Breast epithelium (tissue), 4 donors: ENCODE measurements at regions not wholly inside any gene's neighbourhood (a gene's known extent, or its start where the extent isn't known, plus 50 kb on each side); places are given as distances from the start of the nearest gene placed in this dataset.

Experiments used
- DNase-seq, 2 donors: peaks; one replicate each; pipeline ENCODE4 v3.0.0-alpha.2; 2019; ENCODE audit warnings: low spot score in 2 of 2
- H3K27ac ChIP-seq, 2 donors: fragments of 200-600 bp; sonication (generic) in 1 of 2; one replicate each; pipeline ENCODE4 v1.5.1; 2016 to 2019; ENCODE audit warnings: mild to moderate bottlenecking in 1 of 2
- H3K27me3 ChIP-seq, 2 donors: fragments of 200-600 bp; sonication (generic) in 1 of 2; one replicate each; pipeline versions ENCODE4 v1.5.1 to v1.6.0; 2017 to 2019; ENCODE audit warnings: control low read depth in 1 of 2, mild to moderate bottlenecking in 1 of 2
- H3K36me3 ChIP-seq: fragments of 200-600 bp; one replicate; pipeline ENCODE4 v1.5.1; 2019
- H3K4me1 ChIP-seq, 2 donors: fragments of 200-600 bp; sonication (generic); one replicate each; pipeline ENCODE4 v1.5.1; 2016 to 2019; ENCODE audit warnings: control low read depth in 1 of 2
- H3K4me3 ChIP-seq, 3 donors: fragments of 200-600 bp; sonication (generic); 1 replicate in 2 of 3; 2 replicates in 1 of 3; pipeline ENCODE4 v1.5.1; 2016 to 2019; ENCODE audit warnings: mild to moderate bottlenecking in 3 of 3, moderate library complexity in 2 of 3
- H3K9me3 ChIP-seq, 2 donors: fragments of 200-600 bp; sonication (generic) in 1 of 2; one replicate each; pipeline ENCODE4 v1.5.1; 2016 to 2019; ENCODE audit warnings: control low read depth in 1 of 2
- CTCF ChIP-seq, 3 donors: fragments of 450-650 bp; IDR thresholded peaks; one replicate each; pipeline ENCODE4 v1.5.1; 2016 to 2017; ENCODE audit warnings: antibody characterized with exemption in 3 of 3, mild to moderate bottlenecking in 3 of 3, moderate library complexity in 3 of 3
- POLR2A ChIP-seq: fragments of 450-650 bp; IDR thresholded peaks from one replicate; pipeline ENCODE4 v1.6.1; 2016; ENCODE audit warnings: antibody characterized with exemption, mild to moderate bottlenecking, moderate library complexity
- POLR2AphosphoS5 ChIP-seq, 3 donors: sonication (generic); formaldehyde crosslinking; IDR thresholded peaks; one replicate each; pipeline ENCODE4 v1.6.1; 2017; ENCODE audit warnings: antibody characterized with exemption in 3 of 3
- intact Hi-C: fragments of 100-400 bp; cut with DNase I; formaldehyde crosslinking; loops from one replicate; pipeline ENCODE4 v1.15.1; 2023; ENCODE audit warnings: low total_unique reads

- no peak for TF ChIP-seq CTCF (IDR thresholded peaks at IDR 0.05)
- TF ChIP-seq POLR2AphosphoS5 (IDR thresholded peaks at IDR 0.05), result no peak
- TF ChIP-seq POLR2A, result no peak
- intact Hi-C loops, result no loop called here
- no peak for DNase-seq
- no peaks in the 10 kb centered on the region for H3K4me1 ChIP-seq
- no peaks in the 10 kb centered on the region for H3K9me3 ChIP-seq
- H3K4me3 ChIP-seq, result no peak overlapping the region
- H3K27ac ChIP-seq, result no peak overlapping the region
- H3K36me3 ChIP-seq, result no peaks in the 10 kb centered on the region
- H3K27me3 ChIP-seq, result no peaks in the 10 kb centered on the region
Observed at GRCh38 chr15:61301701-61302100, 72.6 kb upstream of the RORA start.

DNA sequence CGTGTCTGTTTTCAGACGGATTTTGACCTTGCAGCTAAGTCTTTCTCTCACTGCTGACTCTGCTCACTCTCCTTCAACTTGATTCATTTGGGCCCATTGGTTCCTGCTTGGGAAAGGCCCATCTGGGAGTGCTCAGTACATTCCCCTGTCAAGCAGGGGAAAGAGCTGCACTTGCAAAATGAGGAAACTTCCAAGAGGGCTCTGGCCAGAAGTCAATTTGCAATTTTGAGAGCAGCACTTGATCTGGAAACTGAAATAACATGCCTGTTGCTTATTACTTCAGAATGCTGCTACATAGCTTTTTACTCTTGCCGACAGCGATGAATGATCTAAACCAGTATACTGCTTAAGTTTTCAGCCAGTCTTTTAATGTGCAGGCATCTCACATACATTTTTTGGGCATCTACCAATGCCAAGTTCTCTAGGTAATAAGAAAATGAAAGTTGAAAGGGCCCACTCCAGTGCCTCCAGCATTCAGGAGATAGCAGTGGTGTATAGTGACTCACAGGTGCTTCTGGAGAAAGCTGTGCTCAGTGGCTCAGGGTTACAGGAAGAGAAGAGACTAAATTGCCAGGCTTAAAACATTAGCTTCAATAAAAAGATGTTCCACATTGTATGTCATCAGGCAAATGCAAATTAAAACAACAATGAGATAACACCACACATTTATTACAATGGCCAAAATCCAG, 70.1 kb upstream of the RORA start:
- H3K4me3 ChIP-seq, result no peak overlapping the region
- no peaks in the 10 kb centered on the region for H3K27me3 ChIP-seq
- no peak for DNase-seq
- H3K9me3 ChIP-seq, result no peaks in the 10 kb centered on the region
- H3K4me1 ChIP-seq, result no peaks in the 10 kb centered on the region
- no peak overlapping the region for H3K27ac ChIP-seq
- H3K36me3 ChIP-seq, result no peaks in the 10 kb centered on the region
- intact Hi-C loops, result no loop called here
- no peak for TF ChIP-seq POLR2A
- TF ChIP-seq CTCF (IDR thresholded peaks at IDR 0.05), result no peak
- TF ChIP-seq POLR2AphosphoS5 (IDR thresholded peaks at IDR 0.05), result no peak

- Histone ChIP-seq H3K4me1 (no peaks in the 10 kb centered on the region), H3K36me3 (no peaks in the 10 kb centered on the region), H3K4me3 (no peak overlapping the region), H3K27me3 (no peaks in the 10 kb centered on the region), H3K9me3 (no peaks in the 10 kb centered on the region), H3K27ac (no peak overlapping the region)
- DNase-seq, result no peak
- no peak for TF ChIP-seq CTCF (IDR thresholded peaks at IDR 0.05)
- no peak for TF ChIP-seq POLR2AphosphoS5 (IDR thresholded peaks at IDR 0.05)
- TF ChIP-seq POLR2A, result no peak
- intact Hi-C loops, result no loop called here
Observed at GRCh38 chr15:61295239-61295638, 66.1 kb upstream of the RORA start.

DNA sequence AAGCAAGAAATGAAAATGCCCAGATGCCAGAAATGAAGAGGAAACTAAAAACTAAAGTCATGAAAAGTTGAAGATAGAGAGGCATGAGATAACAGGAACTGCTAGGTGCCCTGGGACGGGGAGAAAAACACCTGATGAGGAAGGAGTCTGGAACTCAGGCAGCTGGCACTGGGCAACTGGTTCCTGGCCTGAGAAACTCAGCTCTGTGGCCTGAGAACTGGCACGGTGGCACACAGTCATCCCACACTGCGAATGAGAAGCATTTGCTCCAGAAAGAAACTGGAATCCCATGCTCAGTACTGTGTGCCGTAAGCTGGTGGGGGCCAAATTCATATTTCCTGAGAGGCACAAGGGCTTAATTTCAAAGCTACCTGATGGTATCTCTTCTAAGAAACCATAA, 53.6 kb upstream of the RORA start:
- Histone ChIP-seq H3K4me1 (no peaks in the 10 kb centered on the region), H3K9me3 (no peaks in the 10 kb centered on the region), H3K27ac (no peak overlapping the region), H3K36me3 (no peaks in the 10 kb centered on the region), H3K27me3 (no peaks in the 10 kb centered on the region), H3K4me3 (no peak overlapping the region)
- TF ChIP-seq CTCF (IDR thresholded peaks at IDR 0.05) (no peak), POLR2A (no peak), POLR2AphosphoS5 (IDR thresholded peaks at IDR 0.05) (no peak)
- intact Hi-C loops, result no loop called here
- no peak for DNase-seq

DNA sequence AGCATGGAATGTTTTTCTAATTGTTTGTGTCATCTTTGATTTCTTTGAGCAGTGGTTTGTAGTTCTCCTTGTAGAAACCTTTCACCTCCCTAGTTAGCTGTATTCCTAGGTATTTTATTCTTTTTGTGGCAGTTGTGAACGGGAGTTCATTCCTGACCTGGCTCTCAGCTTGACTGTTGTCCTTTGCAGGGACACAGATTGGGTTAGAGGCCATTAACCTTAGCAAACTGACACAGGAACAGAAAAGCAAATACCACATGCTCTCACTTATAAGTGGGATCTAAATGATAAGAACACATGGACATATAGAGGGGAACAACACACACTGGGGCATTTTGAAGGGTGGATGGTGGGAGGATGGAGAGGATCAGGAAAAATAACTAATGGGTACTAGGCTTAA, 52.2 kb upstream of the RORA start:
- TF ChIP-seq POLR2A (no peak), POLR2AphosphoS5 (IDR thresholded peaks at IDR 0.05) (no peak), CTCF (IDR thresholded peaks at IDR 0.05) (no peak)
- no peaks in the 10 kb centered on the region for H3K4me1 ChIP-seq
- DNase-seq, result no peak

More for the DNA sequence above, 52.2 kb upstream of the RORA start:
- Histone ChIP-seq H3K27ac (no peak overlapping the region), H3K27me3 (no peaks in the 10 kb centered on the region), H3K4me3 (no peak overlapping the region), H3K36me3 (no peaks in the 10 kb centered on the region), H3K9me3 (no peaks in the 10 kb centered on the region)
- intact Hi-C loops, result no loop called here
